ENCODE measurements at regions not wholly inside any gene's neighbourhood (a gene's known extent, or its start where the extent isn't known, plus 50 kb on each side); places are given as distances from the start of the nearest gene placed in this dataset.
"Not testable (repeated sequence)": the region's sequence is repeated elsewhere in the genome, so short reads cannot be mapped to it uniquely, and the experiment has no call there.

GRCh38 chr1:182225755-182226154 lies 164.2 kb upstream of the ZNF648 start:
- not testable (repeated sequence) for DNase-seq

GRCh38 chr1:182221990-182222389 lies 160.5 kb upstream of the ZNF648 start:
- DNase-seq, result not testable (repeated sequence)

GRCh38 chr1:182221367-182221766 lies 159.9 kb upstream of the ZNF648 start:
- DNase-seq, result not testable (repeated sequence)

- no peak for DNase-seq
Observed at GRCh38 chr1:182217967-182218366, 156.5 kb upstream of the ZNF648 start.

- no peak for DNase-seq
Observed at GRCh38 chr1:182217071-182217470, 155.6 kb upstream of the ZNF648 start.

GRCh38 chr1:182215764-182216163 lies 154.3 kb upstream of the ZNF648 start:
- no peak for DNase-seq

GRCh38 chr1:182213163-182213562 lies 151.7 kb upstream of the ZNF648 start:
- DNase-seq, result no peak

GRCh38 chr1:182211386-182211785 lies 149.9 kb upstream of the ZNF648 start:
- no peak for DNase-seq

- DNase-seq, result no peak
Observed at GRCh38 chr1:182210417-182210816, 148.9 kb upstream of the ZNF648 start.

- DNase-seq, result no peak
Observed at GRCh38 chr1:182207300-182207699, 145.8 kb upstream of the ZNF648 start.

- DNase-seq, result no peak
Observed at GRCh38 chr1:182206626-182207239, 145.2 kb upstream of the ZNF648 start.

GRCh38 chr1:182205351-182206022 lies 144.0 kb upstream of the ZNF648 start:
- no peak for DNase-seq

- no peak for DNase-seq
Observed at GRCh38 chr1:182203191-182203875, 141.8 kb upstream of the ZNF648 start.

- DNase-seq, result not testable (repeated sequence)
Observed at GRCh38 chr1:182201490-182201889, 140.0 kb upstream of the ZNF648 start.

- DNase-seq, result no peak
Observed at GRCh38 chr1:182200025-182200812, 138.7 kb upstream of the ZNF648 start.

GRCh38 chr1:182198006-182198605 lies 136.6 kb upstream of the ZNF648 start:
- DNase-seq, result no peak

GRCh38 chr1:182196897-182197870 lies 135.7 kb upstream of the ZNF648 start:
- no peak for DNase-seq

- DNase-seq, result no peak
Observed at GRCh38 chr1:182195733-182196132, 134.2 kb upstream of the ZNF648 start.

GRCh38 chr1:182193908-182194550 lies 132.5 kb upstream of the ZNF648 start:
- DNase-seq, result no peak

GRCh38 chr1:182192966-182193365 lies 131.5 kb upstream of the ZNF648 start:
- DNase-seq, result no peak

GRCh38 chr1:182192215-182192614 lies 130.7 kb upstream of the ZNF648 start:
- no peak for DNase-seq

Measured in islet precursor cell (in vitro differentiated cells).